ENCODE measurements at regions not wholly inside any gene's neighbourhood (a gene's known extent, or its start where the extent isn't known, plus 50 kb on each side); places are given as distances from the start of the nearest gene placed in this dataset.

- TF ChIP-seq POLR2A (IDR thresholded peaks at IDR 0.05) (no peak), CTCF (IDR thresholded peaks at IDR 0.05) (no peak), EP300 (IDR thresholded peaks at IDR 0.05) (no peak), POLR2AphosphoS5 (IDR thresholded peaks at IDR 0.05) (no peak)
Measured at GRCh38 chr12:34306133-34306830, 284.0 kb downstream of the ALG10 start.

Data from stomach (tissue), 4 donors.